Peyer's patch (tissue), 4 donors: ENCODE measurements at regions not wholly inside any gene's neighbourhood (a gene's known extent, or its start where the extent isn't known, plus 50 kb on each side); places are given as distances from the start of the nearest gene placed in this dataset.

Source experiments
- CTCF ChIP-seq, 6 experiments: fragments of 450-650 bp in 4 of 6; fragments of 200-600 bp in 2 of 6; sonication (generic) in 1 of 6; IDR thresholded peaks; one replicate each; pipeline ENCODE4 v1.5.1; 2017 to 2019; ENCODE audit warnings: antibody characterized with exemption in 6 of 6, mild to moderate bottlenecking in 3 of 6, moderate library complexity in 1 of 6
- POLR2A ChIP-seq, 2 donors: fragments of 450-650 bp; IDR thresholded peaks; one replicate each; pipeline ENCODE4 v1.5.1; 2017; ENCODE audit warnings: antibody characterized with exemption in 2 of 2, mild to moderate bottlenecking in 2 of 2, moderate library complexity in 2 of 2

- no peak for TF ChIP-seq CTCF (IDR thresholded peaks at IDR 0.05)
- no peak for TF ChIP-seq POLR2A (IDR thresholded peaks at IDR 0.05)
Observed at GRCh38 chr4:119834906-119835612, 206.5 kb upstream of the PDE5A start.
